Suprapubic skin (tissue), 4 donors: ENCODE measurements at regions not wholly inside any gene's neighbourhood (a gene's known extent, or its start where the extent isn't known, plus 50 kb on each side); places are given as distances from the start of the nearest gene placed in this dataset.

Source experiments
- DNase-seq, 2 donors: peaks; one replicate each; pipeline ENCODE4 v3.0.0-alpha.2; 2019; ENCODE audit warnings: low spot score in 2 of 2
- H3K27ac ChIP-seq: fragments of 200-600 bp; sonication (generic); one replicate; pipeline ENCODE4 v1.5.1; 2019
- H3K27me3 ChIP-seq: fragments of 200-600 bp; sonication (generic); one replicate; pipeline ENCODE4 v1.5.1; 2019
- H3K36me3 ChIP-seq: fragments of 200-600 bp; sonication (generic); one replicate; pipeline ENCODE4 v1.5.1; 2019
- H3K4me1 ChIP-seq: fragments of 200-600 bp; sonication (generic); one replicate; pipeline ENCODE4 v1.5.1; 2019
- H3K4me3 ChIP-seq: fragments of 200-600 bp; sonication (generic); one replicate; pipeline ENCODE4 v1.5.1; 2019; ENCODE audit warnings: mild to moderate bottlenecking
- H3K9me3 ChIP-seq: fragments of 200-600 bp; sonication (generic); one replicate; pipeline ENCODE4 v1.5.1; 2019
- CTCF ChIP-seq, 2 donors: fragments of 200-600 bp in 1 of 2; fragments of 450-650 bp in 1 of 2; sonication (generic) in 1 of 2; IDR thresholded peaks; one replicate each; pipeline ENCODE4 v1.5.1; 2016 to 2019; ENCODE audit warnings: antibody characterized with exemption in 2 of 2, mild to moderate bottlenecking in 1 of 2, moderate library complexity in 1 of 2
- EP300 ChIP-seq: sonication (generic); formaldehyde crosslinking; IDR thresholded peaks from one replicate; pipeline ENCODE4 v1.6.1; 2017; ENCODE audit warnings: antibody characterized with exemption
- POLR2A ChIP-seq, 2 donors: fragments of 450-650 bp; IDR thresholded peaks; one replicate each; pipeline ENCODE4 v1.6.1; 2017; ENCODE audit warnings: antibody characterized with exemption in 2 of 2, mild to moderate bottlenecking in 2 of 2, moderate library complexity in 2 of 2
- POLR2AphosphoS5 ChIP-seq, 3 donors: sonication (generic); formaldehyde crosslinking; IDR thresholded peaks; one replicate each; pipeline ENCODE4 v1.6.1; 2017; ENCODE audit warnings: antibody characterized with exemption in 3 of 3
- WGBS: methylation state at CpG from one replicate; pipeline ENCODE4 v1.1.5; 2018; 5-methylcytosine and 5-hydroxymethylcytosine counted together

DNA sequence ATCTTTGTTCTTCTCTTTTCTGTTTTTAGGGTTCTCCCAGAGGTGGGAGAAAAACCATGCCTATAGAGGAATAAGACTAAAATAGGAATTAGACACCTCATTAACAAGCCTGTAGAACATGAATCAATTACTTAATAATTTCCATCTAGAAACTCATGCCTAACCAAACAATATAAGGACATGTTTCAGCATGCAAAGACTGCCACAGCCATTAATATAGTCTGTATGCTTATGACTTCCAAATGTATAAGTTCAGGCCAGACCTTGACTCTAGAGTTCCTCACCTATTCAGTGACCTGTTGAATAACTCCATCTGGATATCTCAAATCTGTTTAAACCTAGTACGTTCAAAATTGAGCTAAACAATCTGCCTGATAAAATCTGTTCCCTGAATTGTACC lies 304.6 kb downstream of the BMP4 start:
- no peaks in the 10 kb centered on the region for H3K27me3 ChIP-seq
- H3K4me3 ChIP-seq: no peak overlapping the region
- no peaks in the 10 kb centered on the region for H3K36me3 ChIP-seq
- no peak for DNase-seq
- peaks cover 3% of the 10 kb centered on the region for H3K4me1 ChIP-seq
- no peaks in the 10 kb centered on the region for H3K9me3 ChIP-seq
- H3K27ac ChIP-seq: no peak overlapping the region
- WGBS: 65% methylated on average over 1 of the region's 1 CpG
- TF ChIP-seq EP300 (no peak), CTCF (IDR thresholded peaks at IDR 0.05) (no peak), POLR2A (IDR thresholded peaks at IDR 0.05) (no peak), POLR2AphosphoS5 (IDR thresholded peaks at IDR 0.05) (no peak)

DNA sequence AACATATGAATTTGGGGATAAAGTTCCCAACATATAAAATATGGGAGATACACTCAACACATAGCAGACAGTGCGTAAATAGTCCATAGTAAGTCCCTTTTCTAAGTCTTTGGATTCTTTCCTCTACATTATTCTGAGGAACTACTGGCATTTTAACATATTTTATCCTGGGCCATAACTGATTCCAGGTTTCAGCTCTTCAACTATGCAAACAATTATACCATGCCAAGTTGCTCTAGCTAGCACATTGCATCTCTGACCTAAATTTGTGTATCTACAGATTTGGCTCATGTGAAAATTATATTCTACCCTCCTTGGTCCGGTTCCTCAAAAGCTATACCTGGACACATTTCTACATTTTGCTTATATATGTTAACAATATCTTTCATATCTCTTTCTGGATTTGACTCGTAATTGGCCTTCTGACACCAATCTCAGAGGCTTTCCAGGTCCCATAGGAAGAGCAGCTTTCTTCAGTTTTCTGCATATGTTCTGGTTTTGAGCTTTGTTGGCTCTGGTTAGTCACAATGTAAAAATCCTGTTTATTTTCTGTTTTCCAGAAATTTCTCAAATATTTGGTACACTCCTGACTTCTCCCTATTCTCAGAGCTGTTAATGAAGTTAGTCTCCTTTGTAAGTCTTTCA lies 305.4 kb downstream of the BMP4 start:
- WGBS: 87% methylated on average over 3 of the region's 3 CpGs
- Histone ChIP-seq H3K27ac (no peak overlapping the region), H3K4me1 (peaks cover 3% of the 10 kb centered on the region), H3K4me3 (no peak overlapping the region), H3K27me3 (no peaks in the 10 kb centered on the region), H3K9me3 (no peaks in the 10 kb centered on the region), H3K36me3 (no peaks in the 10 kb centered on the region)
- TF ChIP-seq POLR2A (IDR thresholded peaks at IDR 0.05) (no peak), POLR2AphosphoS5 (IDR thresholded peaks at IDR 0.05) (no peak), EP300 (no peak), CTCF (IDR thresholded peaks at IDR 0.05) (no peak)
- DNase-seq: no peak

DNA sequence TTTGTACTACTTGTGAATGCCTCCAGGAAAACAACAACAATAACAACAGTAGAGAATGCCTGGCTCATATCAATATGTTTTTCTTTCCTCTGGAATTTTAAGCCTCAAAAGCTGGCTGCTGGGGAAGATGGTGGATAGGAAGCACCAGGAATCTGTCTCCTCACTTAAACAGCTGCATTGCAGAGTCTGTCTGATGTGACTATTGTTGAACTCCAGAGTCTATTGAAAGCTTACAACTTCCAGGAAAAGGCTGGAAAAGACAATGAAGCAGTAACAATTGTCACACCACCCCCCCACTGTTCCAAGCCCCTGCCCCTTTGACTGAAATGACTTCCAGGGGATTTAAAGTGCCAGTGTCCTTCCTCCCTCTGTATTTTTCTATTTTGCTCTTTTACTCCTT lies 309.7 kb downstream of the BMP4 start:
- Histone ChIP-seq H3K4me1 (peaks cover 3% of the 10 kb centered on the region), H3K4me3 (no peak overlapping the region), H3K27me3 (peaks cover 3% of the 10 kb centered on the region), H3K36me3 (no peaks in the 10 kb centered on the region), H3K9me3 (no peaks in the 10 kb centered on the region), H3K27ac (no peak overlapping the region)
- TF ChIP-seq CTCF (IDR thresholded peaks at IDR 0.05) (no peak), POLR2A (IDR thresholded peaks at IDR 0.05) (no peak), POLR2AphosphoS5 (IDR thresholded peaks at IDR 0.05) (no peak), EP300 (no peak)
- DNase-seq: no peak

DNA sequence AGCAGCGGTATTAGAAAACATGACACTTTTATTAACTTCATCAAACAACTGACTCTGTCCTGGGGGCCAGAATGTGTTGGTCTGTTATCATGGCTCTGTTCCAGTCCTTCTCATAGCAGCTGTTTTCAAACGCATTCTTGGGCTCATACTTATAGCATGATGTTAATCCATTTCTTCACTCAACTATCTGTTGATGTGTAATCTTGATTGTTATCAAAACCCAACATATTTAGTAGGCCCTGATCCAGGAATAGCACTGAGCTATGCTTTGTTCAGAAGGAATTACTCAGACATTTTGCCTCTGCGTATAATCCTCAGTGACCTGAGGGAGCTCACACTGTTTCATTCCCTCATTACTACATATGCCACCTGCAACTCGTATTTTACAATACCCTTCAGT lies 315.9 kb downstream of the BMP4 start:
- H3K36me3 ChIP-seq: no peaks in the 10 kb centered on the region
- H3K9me3 ChIP-seq: no peaks in the 10 kb centered on the region
- no peak for DNase-seq
- 38% methylated on average over 4 of the region's 4 CpGs for WGBS
- TF ChIP-seq CTCF (IDR thresholded peaks at IDR 0.05) (no peak), POLR2A (IDR thresholded peaks at IDR 0.05) (no peak)
- no peak overlapping the region for H3K27ac ChIP-seq
- H3K4me1 ChIP-seq: no peaks in the 10 kb centered on the region
- H3K27me3 ChIP-seq: peaks cover 22% of the 10 kb centered on the region
- no peak overlapping the region for H3K4me3 ChIP-seq

GRCh38 chr14:53638966-53639365 lies 317.7 kb downstream of the BMP4 start:
- Histone ChIP-seq H3K36me3 (no peaks in the 10 kb centered on the region), H3K27ac (no peak overlapping the region), H3K4me1 (no peaks in the 10 kb centered on the region), H3K4me3 (no peak overlapping the region), H3K9me3 (no peaks in the 10 kb centered on the region), H3K27me3 (peaks cover 22% of the 10 kb centered on the region)
- TF ChIP-seq POLR2AphosphoS5 (IDR thresholded peaks at IDR 0.05): no peak
- TF ChIP-seq EP300: no peak
- TF ChIP-seq CTCF (IDR thresholded peaks at IDR 0.05): no peak
- TF ChIP-seq POLR2A (IDR thresholded peaks at IDR 0.05): no peak
- WGBS: 93% methylated on average over 1 of the region's 1 CpG
- no peak for DNase-seq
